ENCODE measurements at regions not wholly inside any gene's neighbourhood (a gene's known extent, or its start where the extent isn't known, plus 50 kb on each side); places are given as distances from the start of the nearest gene placed in this dataset.

DNA sequence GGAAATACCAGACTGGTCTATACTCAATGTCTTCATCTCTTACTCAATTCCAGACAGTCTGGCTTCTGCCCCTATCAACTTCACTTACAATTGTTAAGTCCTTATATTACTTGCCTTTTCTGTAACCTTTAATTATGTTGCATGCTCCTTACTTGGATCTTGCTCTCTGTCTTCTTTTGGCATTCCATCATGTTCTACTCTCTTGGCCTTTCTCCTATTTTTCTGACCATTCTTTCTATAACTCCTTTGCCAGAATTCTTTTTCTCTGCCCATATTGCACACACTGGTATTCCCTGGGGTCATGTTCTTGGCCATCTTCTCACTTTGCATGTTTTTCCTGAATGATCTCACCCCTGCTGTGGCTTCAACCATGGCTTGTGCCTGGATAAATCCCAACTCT is 209.8 kb upstream of the ZNF462 start:
- H3K36me3 ChIP-seq (ENCODE audit: insufficient read depth, low read length), result no peaks in the 10 kb centered on the region
- H3K27ac ChIP-seq (ENCODE audit: low read length), result no peak overlapping the region
- no peak overlapping the region for H3K4me2 ChIP-seq (ENCODE audit: low read length)
- H3K4me3 ChIP-seq (ENCODE audit: low read length), result no peak overlapping the region
- H3K9me2 ChIP-seq (ENCODE audit: insufficient read depth, low read length), result no peaks in the 10 kb centered on the region
- no peak overlapping the region for H3K9ac ChIP-seq (ENCODE audit: low read length)
- H2AFZ ChIP-seq (ENCODE audit: low read depth, low read length), result no peak overlapping the region
- H3K9me3 ChIP-seq (ENCODE audit: low read length), result no peaks in the 10 kb centered on the region
- no peaks in the 10 kb centered on the region for H4K20me1 ChIP-seq (ENCODE audit: insufficient read depth)
- TF ChIP-seq, protein P1, sequence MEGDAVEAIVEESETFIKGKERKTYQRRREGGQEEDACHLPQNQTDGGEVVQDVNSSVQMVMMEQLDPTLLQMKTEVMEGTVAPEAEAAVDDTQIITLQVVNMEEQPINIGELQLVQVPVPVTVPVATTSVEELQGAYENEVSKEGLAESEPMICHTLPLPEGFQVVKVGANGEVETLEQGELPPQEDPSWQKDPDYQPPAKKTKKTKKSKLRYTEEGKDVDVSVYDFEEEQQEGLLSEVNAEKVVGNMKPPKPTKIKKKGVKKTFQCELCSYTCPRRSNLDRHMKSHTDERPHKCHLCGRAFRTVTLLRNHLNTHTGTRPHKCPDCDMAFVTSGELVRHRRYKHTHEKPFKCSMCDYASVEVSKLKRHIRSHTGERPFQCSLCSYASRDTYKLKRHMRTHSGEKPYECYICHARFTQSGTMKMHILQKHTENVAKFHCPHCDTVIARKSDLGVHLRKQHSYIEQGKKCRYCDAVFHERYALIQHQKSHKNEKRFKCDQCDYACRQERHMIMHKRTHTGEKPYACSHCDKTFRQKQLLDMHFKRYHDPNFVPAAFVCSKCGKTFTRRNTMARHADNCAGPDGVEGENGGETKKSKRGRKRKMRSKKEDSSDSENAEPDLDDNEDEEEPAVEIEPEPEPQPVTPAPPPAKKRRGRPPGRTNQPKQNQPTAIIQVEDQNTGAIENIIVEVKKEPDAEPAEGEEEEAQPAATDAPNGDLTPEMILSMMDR (IDR thresholded peaks at IDR 0.05; ENCODE audit: poor library complexity, severe bottlenecking), result no peak
- TF ChIP-seq MXI1 (conservative IDR thresholded peaks at IDR 0.05; ENCODE audit: poor library complexity, severe bottlenecking) (no peak), POLR2AphosphoS5 (IDR thresholded peaks at IDR 0.05) (no peak), TAF1 (IDR thresholded peaks at IDR 0.05; ENCODE audit: low read depth) (no peak), EP300 (conservative IDR thresholded peaks at IDR 0.05; ENCODE audit: poor library complexity, severe bottlenecking) (no peak), EZH2 (IDR thresholded peaks at IDR 0.05; ENCODE audit: borderline replicate concordance, insufficient read depth, low read length, poor library complexity, severe bottlenecking) (no peak), SMC3 (conservative IDR thresholded peaks at IDR 0.05; ENCODE audit: poor library complexity) (no peak), RAD21 (conservative IDR thresholded peaks at IDR 0.05) (no peak)
- TF ChIP-seq, protein P2, sequence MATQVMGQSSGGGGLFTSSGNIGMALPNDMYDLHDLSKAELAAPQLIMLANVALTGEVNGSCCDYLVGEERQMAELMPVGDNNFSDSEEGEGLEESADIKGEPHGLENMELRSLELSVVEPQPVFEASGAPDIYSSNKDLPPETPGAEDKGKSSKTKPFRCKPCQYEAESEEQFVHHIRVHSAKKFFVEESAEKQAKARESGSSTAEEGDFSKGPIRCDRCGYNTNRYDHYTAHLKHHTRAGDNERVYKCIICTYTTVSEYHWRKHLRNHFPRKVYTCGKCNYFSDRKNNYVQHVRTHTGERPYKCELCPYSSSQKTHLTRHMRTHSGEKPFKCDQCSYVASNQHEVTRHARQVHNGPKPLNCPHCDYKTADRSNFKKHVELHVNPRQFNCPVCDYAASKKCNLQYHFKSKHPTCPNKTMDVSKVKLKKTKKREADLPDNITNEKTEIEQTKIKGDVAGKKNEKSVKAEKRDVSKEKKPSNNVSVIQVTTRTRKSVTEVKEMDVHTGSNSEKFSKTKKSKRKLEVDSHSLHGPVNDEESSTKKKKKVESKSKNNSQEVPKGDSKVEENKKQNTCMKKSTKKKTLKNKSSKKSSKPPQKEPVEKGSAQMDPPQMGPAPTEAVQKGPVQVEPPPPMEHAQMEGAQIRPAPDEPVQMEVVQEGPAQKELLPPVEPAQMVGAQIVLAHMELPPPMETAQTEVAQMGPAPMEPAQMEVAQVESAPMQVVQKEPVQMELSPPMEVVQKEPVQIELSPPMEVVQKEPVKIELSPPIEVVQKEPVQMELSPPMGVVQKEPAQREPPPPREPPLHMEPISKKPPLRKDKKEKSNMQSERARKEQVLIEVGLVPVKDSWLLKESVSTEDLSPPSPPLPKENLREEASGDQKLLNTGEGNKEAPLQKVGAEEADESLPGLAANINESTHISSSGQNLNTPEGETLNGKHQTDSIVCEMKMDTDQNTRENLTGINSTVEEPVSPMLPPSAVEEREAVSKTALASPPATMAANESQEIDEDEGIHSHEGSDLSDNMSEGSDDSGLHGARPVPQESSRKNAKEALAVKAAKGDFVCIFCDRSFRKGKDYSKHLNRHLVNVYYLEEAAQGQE (IDR thresholded peaks at IDR 0.05; ENCODE audit: borderline replicate concordance), result no peak
- no peaks in the 10 kb centered on the region for H3F3A ChIP-seq (ENCODE audit: insufficient read depth, low read length, poor library complexity, severe bottlenecking)
- no peaks in the 10 kb centered on the region for H3K27me3 ChIP-seq (ENCODE audit: insufficient read depth, low read depth, low read length)
- no peaks in the 10 kb centered on the region for H3K79me2 ChIP-seq (replicated peaks; ENCODE audit: insufficient read depth, low read length)

DNA sequence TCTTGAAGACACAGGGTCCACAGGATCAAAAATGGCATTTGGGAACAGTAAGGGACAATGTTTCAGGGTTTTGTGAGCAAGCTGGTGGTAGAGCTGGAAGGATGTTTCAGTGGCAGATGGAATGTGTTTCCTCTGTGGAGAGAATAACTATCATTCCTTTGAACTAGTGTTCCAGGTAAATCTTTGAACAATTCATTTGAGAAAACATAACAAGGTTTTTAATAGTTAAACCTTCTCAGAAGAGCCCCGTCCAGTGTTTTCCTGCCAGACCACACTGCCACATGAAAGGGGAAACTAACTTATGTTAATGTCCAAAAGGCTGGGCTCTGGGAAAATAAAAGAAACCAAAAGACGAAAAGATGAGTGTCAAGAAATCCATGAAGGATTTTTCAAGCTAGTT is 207.0 kb upstream of the ZNF462 start:
- Histone ChIP-seq H3K27ac (ENCODE audit: low read length) (no peak overlapping the region), H3K36me3 (ENCODE audit: insufficient read depth, low read length) (no peaks in the 10 kb centered on the region), H2AFZ (ENCODE audit: low read depth, low read length) (no peak overlapping the region), H4K20me1 (ENCODE audit: insufficient read depth) (no peaks in the 10 kb centered on the region), H3K4me2 (ENCODE audit: low read length) (no peak overlapping the region), H3K27me3 (ENCODE audit: insufficient read depth, low read depth, low read length) (no peaks in the 10 kb centered on the region), H3F3A (ENCODE audit: insufficient read depth, low read length, poor library complexity, severe bottlenecking) (no peaks in the 10 kb centered on the region), H3K4me3 (ENCODE audit: low read length) (no peak overlapping the region), H3K9me3 (ENCODE audit: low read length) (no peaks in the 10 kb centered on the region), H3K79me2 (replicated peaks; ENCODE audit: insufficient read depth, low read length) (no peaks in the 10 kb centered on the region), H3K9me2 (ENCODE audit: insufficient read depth, low read length) (no peaks in the 10 kb centered on the region), H3K9ac (ENCODE audit: low read length) (no peak overlapping the region)
- TF ChIP-seq RAD21 (conservative IDR thresholded peaks at IDR 0.05) (no peak), POLR2AphosphoS5 (IDR thresholded peaks at IDR 0.05) (no peak), EP300 (conservative IDR thresholded peaks at IDR 0.05; ENCODE audit: poor library complexity, severe bottlenecking) (no peak), SMC3 (conservative IDR thresholded peaks at IDR 0.05; ENCODE audit: poor library complexity) (no peak)

DNA sequence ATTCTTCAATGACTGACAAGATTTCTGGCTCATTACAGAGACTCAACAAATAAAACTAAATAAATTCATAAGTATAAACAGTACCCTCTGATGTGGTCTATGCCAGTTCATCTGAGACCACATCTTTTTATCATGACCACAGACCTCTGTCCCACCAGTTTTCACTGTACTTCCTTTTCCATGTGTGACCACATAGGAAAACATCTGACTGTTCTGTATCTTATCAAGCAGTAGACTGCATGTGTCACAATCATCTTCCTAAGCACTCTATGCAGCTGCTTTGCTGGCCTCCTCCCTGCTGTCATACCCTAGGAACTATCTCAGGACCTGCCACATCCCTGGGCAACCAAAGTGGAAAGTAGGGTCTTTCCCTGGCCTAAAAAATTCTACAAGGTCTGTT is 205.0 kb upstream of the ZNF462 start:
- Histone ChIP-seq H3K9me2 (ENCODE audit: insufficient read depth, low read length) (no peaks in the 10 kb centered on the region), H2AFZ (ENCODE audit: low read depth, low read length) (no peak overlapping the region), H4K20me1 (ENCODE audit: insufficient read depth) (no peaks in the 10 kb centered on the region), H3F3A (ENCODE audit: insufficient read depth, low read length, poor library complexity, severe bottlenecking) (no peaks in the 10 kb centered on the region), H3K9me3 (ENCODE audit: low read length) (no peaks in the 10 kb centered on the region), H3K27me3 (ENCODE audit: insufficient read depth, low read depth, low read length) (no peaks in the 10 kb centered on the region), H3K9ac (ENCODE audit: low read length) (no peak overlapping the region), H3K4me2 (ENCODE audit: low read length) (no peak overlapping the region), H3K27ac (ENCODE audit: low read length) (no peak overlapping the region), H3K79me2 (replicated peaks; ENCODE audit: insufficient read depth, low read length) (no peaks in the 10 kb centered on the region), H3K4me3 (ENCODE audit: low read length) (no peak overlapping the region), H3K36me3 (ENCODE audit: insufficient read depth, low read length) (no peaks in the 10 kb centered on the region)
- no peak for TF ChIP-seq EZH2 (IDR thresholded peaks at IDR 0.05; ENCODE audit: borderline replicate concordance, insufficient read depth, low read length, poor library complexity, severe bottlenecking)
- TF ChIP-seq, protein P2 (IDR thresholded peaks at IDR 0.05; ENCODE audit: borderline replicate concordance), result no peak
- TF ChIP-seq POLR2AphosphoS5 (IDR thresholded peaks at IDR 0.05), result no peak
- TF ChIP-seq EP300 (conservative IDR thresholded peaks at IDR 0.05; ENCODE audit: poor library complexity, severe bottlenecking), result no peak
- TF ChIP-seq TAF1 (IDR thresholded peaks at IDR 0.05; ENCODE audit: low read depth), result no peak
- TF ChIP-seq MXI1 (conservative IDR thresholded peaks at IDR 0.05; ENCODE audit: poor library complexity, severe bottlenecking), result no peak
- TF ChIP-seq, protein P1 (IDR thresholded peaks at IDR 0.05; ENCODE audit: poor library complexity, severe bottlenecking), result no peak
- TF ChIP-seq RAD21 (conservative IDR thresholded peaks at IDR 0.05), result no peak
- no peak for TF ChIP-seq SMC3 (conservative IDR thresholded peaks at IDR 0.05; ENCODE audit: poor library complexity)

Data from neural cell (in vitro differentiated cells).